H1 (cell line): ENCODE measurements at regions not wholly inside any gene's neighbourhood (a gene's known extent, or its start where the extent isn't known, plus 50 kb on each side); places are given as distances from the start of the nearest gene placed in this dataset.

Source experiments
- BACH1 ChIP-seq: IDR thresholded peaks from 2 replicates; pipeline ENCODE4 v1.6.1; 2012; ENCODE audit warnings: low read length, improper control_type of control experiment
- CHD1 ChIP-seq: IDR thresholded peaks from 2 replicates; pipeline ENCODE4 v1.6.1; 2012; ENCODE audit warnings: low read depth, low read length, improper control_type of control experiment
- EP300 ChIP-seq, 2 experiments: IDR thresholded peaks; 1 replicate in 1 of 2; 2 replicates in 1 of 2; pipeline ENCODE4 v1.6.1; 2011 to 2012; ENCODE audit warnings: low read depth in 2 of 2, low read length in 2 of 2, mild to moderate bottlenecking in 2 of 2, borderline replicate concordance in 1 of 2, inconsistent platforms in 1 of 2, moderate library complexity in 1 of 2
- EZH2 ChIP-seq: fragments of 200-600 bp; sonication (generic); IDR thresholded peaks from 2 replicates; pipeline ENCODE4 v1.7.1; 2012; ENCODE audit warnings: low read depth, mild to moderate bottlenecking, moderate library complexity, low read length, inconsistent platforms; ENCODE audit not compliant: severe bottlenecking
- TF ChIP-seq, protein P1 (sequence below), 3 experiments: IDR thresholded peaks; 1 replicate in 2 of 3; 2 replicates in 1 of 3; pipeline versions ENCODE4 v1.5.1 to v1.6.1; 2011; ENCODE audit warnings: low read length in 3 of 3, mild to moderate bottlenecking in 3 of 3, inconsistent platforms in 2 of 3, low read depth in 1 of 3, moderate library complexity in 1 of 3; ENCODE audit not compliant: insufficient read depth in 1 of 3; ENCODE audit errors: control extremely low read depth in 1 of 3

DNA sequence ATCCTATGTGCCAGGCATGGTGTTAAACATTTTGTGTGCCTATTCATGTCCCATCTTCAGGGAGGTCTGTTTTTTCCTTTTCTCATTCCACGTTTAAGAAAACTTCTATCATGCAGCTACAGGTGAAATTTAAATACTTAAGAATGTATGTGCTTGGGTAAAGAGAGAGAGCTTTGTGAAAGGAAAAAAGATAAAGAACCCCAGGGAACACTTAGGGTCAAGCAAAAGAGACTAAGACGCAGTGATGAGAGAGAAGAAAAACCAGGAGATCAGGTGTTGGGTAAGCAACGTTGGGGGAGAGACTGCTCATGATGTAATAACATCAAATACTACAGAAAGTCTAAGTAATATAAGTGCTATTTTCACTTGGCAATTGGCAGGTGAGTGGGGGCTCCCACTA, 253.7 kb downstream of the GRXCR1 start:
- TF ChIP-seq, protein P1, sequence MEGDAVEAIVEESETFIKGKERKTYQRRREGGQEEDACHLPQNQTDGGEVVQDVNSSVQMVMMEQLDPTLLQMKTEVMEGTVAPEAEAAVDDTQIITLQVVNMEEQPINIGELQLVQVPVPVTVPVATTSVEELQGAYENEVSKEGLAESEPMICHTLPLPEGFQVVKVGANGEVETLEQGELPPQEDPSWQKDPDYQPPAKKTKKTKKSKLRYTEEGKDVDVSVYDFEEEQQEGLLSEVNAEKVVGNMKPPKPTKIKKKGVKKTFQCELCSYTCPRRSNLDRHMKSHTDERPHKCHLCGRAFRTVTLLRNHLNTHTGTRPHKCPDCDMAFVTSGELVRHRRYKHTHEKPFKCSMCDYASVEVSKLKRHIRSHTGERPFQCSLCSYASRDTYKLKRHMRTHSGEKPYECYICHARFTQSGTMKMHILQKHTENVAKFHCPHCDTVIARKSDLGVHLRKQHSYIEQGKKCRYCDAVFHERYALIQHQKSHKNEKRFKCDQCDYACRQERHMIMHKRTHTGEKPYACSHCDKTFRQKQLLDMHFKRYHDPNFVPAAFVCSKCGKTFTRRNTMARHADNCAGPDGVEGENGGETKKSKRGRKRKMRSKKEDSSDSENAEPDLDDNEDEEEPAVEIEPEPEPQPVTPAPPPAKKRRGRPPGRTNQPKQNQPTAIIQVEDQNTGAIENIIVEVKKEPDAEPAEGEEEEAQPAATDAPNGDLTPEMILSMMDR (IDR thresholded peaks at IDR 0.05; ENCODE audit: control extremely low read depth in 1 of 3, insufficient read depth in 1 of 3, low read depth in 1 of 3, low read length in 3 of 3): no peak
- TF ChIP-seq EP300 (IDR thresholded peaks at IDR 0.05; ENCODE audit: borderline replicate concordance in 1 of 2, low read depth in 2 of 2, low read length in 2 of 2) (no peak), CHD1 (no peak), EZH2 (no peak), BACH1 (no peak)
